HCT116 (cell line): ENCODE measurements at regions not wholly inside any gene's neighbourhood (a gene's known extent, or its start where the extent isn't known, plus 50 kb on each side); places are given as distances from the start of the nearest gene placed in this dataset.

Experiments
- ATAC-seq: fragments of 200-7000 bp; cut with Tn5 transposase; 2 replicates; pipeline ENCODE4 v1.9.1; 2020; ENCODE audit warnings: mild to moderate bottlenecking, moderate library complexity
- BruUV-seq: library from RNA; stranded (reverse); fragments of 400-500 nt; replicated peaks from 2 replicates; lab custom pipeline; 2021; lab: Mats Ljungman, UMichigan
- CTCF ChIA-PET: fragments of 300-600 bp; sonication (Branson Sonifier 250); formaldehyde crosslinking; loops from one replicate; lab custom pipeline; 2021; ENCODE audit warnings: antibody characterized with exemption; lab: Charles Lee
- POLR2A ChIA-PET: fragments of 300-600, 350-600 bp; sonication (Branson Sonifier 250); formaldehyde crosslinking; loops from one replicate; lab custom pipeline; 2021; ENCODE audit warnings: antibody characterized with exemption; lab: Charles Lee
- RAD21 ChIA-PET, 2 experiments: fragments of 300-600 bp; sonication (Branson Sonifier 250); formaldehyde crosslinking; loops; one replicate each; lab custom pipeline; 2023; ENCODE audit warnings: low total read pairs in 2 of 2; ENCODE audit not compliant: uncharacterized antibody in 2 of 2, unreplicated experiment in 2 of 2, low non-redundant PET in 1 of 2; lab: Charles Lee
- DNase-seq: peaks from one replicate; pipeline ENCODE4 v3.0.0-alpha.2; 2010; ENCODE audit warnings: low read depth, low spot score
- H2AFZ ChIP-seq: fragments of 200-600 bp; shearing (Covaris generic), sonication (generic); 2 replicates; pipeline ENCODE4 v1.6.1; 2017; ENCODE audit warnings: low read depth, mixed run types, mixed read lengths, antibody characterized with exemption, low read length; ENCODE audit not compliant: poor library complexity, severe bottlenecking
- H3K27ac ChIP-seq: 2 replicates; pipeline ENCODE4 v1.5.1; 2012; ENCODE audit warnings: low read depth, low read length
- H3K27me3 ChIP-seq: fragments of 200-600 bp; sonication (generic); 2 replicates; pipeline ENCODE4 v1.6.1; 2016; ENCODE audit warnings: mixed run types, low read length, mixed read lengths; ENCODE audit not compliant: insufficient read depth
- H3K36me3 ChIP-seq, 2 experiments: fragments of 200-500 bp in 1 of 2; fragments of 200-600 bp in 1 of 2; sonication (Bioruptor generic) in 1 of 2; sonication (generic) in 1 of 2; 2 replicates each; pipeline versions ENCODE4 v1.5.1 to v1.6.1; 2014 to 2016; ENCODE audit warnings: low read length in 2 of 2, inconsistent platforms in 1 of 2, mixed read lengths in 1 of 2, mixed run types in 1 of 2; ENCODE audit not compliant: insufficient read depth in 2 of 2, control insufficient read depth in 1 of 2
- H3K4me1 ChIP-seq, 2 experiments: fragments of 200-600 bp in 1 of 2; sonication (generic) in 1 of 2; 2 replicates each; pipeline versions ENCODE4 v1.5.1 to v1.6.1; 2012 to 2017; ENCODE audit warnings: low read length in 2 of 2, inconsistent platforms in 1 of 2, mild to moderate bottlenecking in 1 of 2, mixed read lengths in 1 of 2, mixed run types in 1 of 2, moderate library complexity in 1 of 2; ENCODE audit not compliant: insufficient read depth in 2 of 2, control insufficient read depth in 1 of 2
- H3K4me2 ChIP-seq: fragments of 200-600 bp; sonication (generic); 2 replicates; pipeline ENCODE4 v1.6.1; 2017; ENCODE audit warnings: mixed run types, low read length, mixed read lengths
- H3K4me3 ChIP-seq, 2 experiments: fragments of 200-600 bp in 1 of 2; sonication (generic) in 1 of 2; replicated peaks in 1 of 2; 2 replicates each; pipeline ENCODE4 v1.5.1; 2011 to 2016; ENCODE audit warnings: low read length in 2 of 2, control low read depth in 1 of 2, low read depth in 1 of 2, mild to moderate bottlenecking in 1 of 2, mixed read lengths in 1 of 2, mixed run types in 1 of 2
- H3K79me2 ChIP-seq: fragments of 200-600 bp; sonication (generic); 2 replicates; pipeline ENCODE4 v1.6.1; 2017; ENCODE audit warnings: mild to moderate bottlenecking, mixed run types, low read length, moderate library complexity, mixed read lengths; ENCODE audit not compliant: insufficient read depth
- H3K9ac ChIP-seq: fragments of 200-600 bp; sonication (generic); 2 replicates; pipeline ENCODE4 v1.6.1; 2016; ENCODE audit warnings: low read length, mixed read lengths
- H3K9me2 ChIP-seq: fragments of 200-600 bp; sonication (generic), shearing (Covaris generic); 2 replicates; pipeline ENCODE4 v1.6.1; 2017; ENCODE audit warnings: mixed run types, mild to moderate bottlenecking, moderate library complexity; ENCODE audit not compliant: insufficient read depth
- H3K9me3 ChIP-seq, 2 experiments: fragments of 200-500 bp in 1 of 2; fragments of 200-600 bp in 1 of 2; sonication (Bioruptor generic) in 1 of 2; sonication (generic) in 1 of 2; 2 replicates each; pipeline ENCODE4 v1.6.1; 2014 to 2017; ENCODE audit warnings: low read length in 2 of 2, mixed read lengths in 2 of 2, inconsistent platforms in 1 of 2, low read depth in 1 of 2, mild to moderate bottlenecking in 1 of 2, mixed run types in 1 of 2, moderate library complexity in 1 of 2; ENCODE audit not compliant: control insufficient read depth in 1 of 2, insufficient read depth in 1 of 2
- H4K20me1 ChIP-seq: fragments of 200-600 bp; sonication (generic), shearing (Covaris generic); 2 replicates; pipeline ENCODE4 v1.6.1; 2017; ENCODE audit warnings: mixed run types, mild to moderate bottlenecking, moderate library complexity; ENCODE audit not compliant: insufficient read depth
- CBX3 ChIP-seq: IDR thresholded peaks from 2 replicates; pipeline ENCODE4 v1.6.1; 2012; ENCODE audit warnings: low read depth
- CEBPB ChIP-seq: IDR thresholded peaks from 2 replicates; pipeline ENCODE4 v1.6.1; 2012; ENCODE audit warnings: low read depth
- ELF1 ChIP-seq: IDR thresholded peaks from 2 replicates; pipeline ENCODE4 v1.6.1; 2012; ENCODE audit warnings: low read depth, borderline replicate concordance
- EZH2phosphoT487 ChIP-seq: fragments of 200-600 bp; IDR thresholded peaks from 2 replicates; pipeline ENCODE4 v1.6.1; 2018; ENCODE audit warnings: antibody characterized with exemption, borderline replicate concordance
- FOSL1 ChIP-seq: IDR thresholded peaks from 2 replicates; pipeline ENCODE4 v1.6.1; 2012; ENCODE audit warnings: low read depth
- POLR2AphosphoS5 ChIP-seq: IDR thresholded peaks from 2 replicates; pipeline ENCODE4 v1.6.1; 2011; ENCODE audit warnings: mild to moderate bottlenecking, low read depth, low read length, moderate library complexity
- RAD21 ChIP-seq: IDR thresholded peaks from 2 replicates; pipeline ENCODE4 v1.6.1; 2012; ENCODE audit warnings: low read depth, mild to moderate bottlenecking
- ZFX ChIP-seq: fragments of 450-650 bp; IDR thresholded peaks from 2 replicates; pipeline ENCODE4 v1.6.1; 2017
- intact Hi-C: fragments of 100-400 bp; cut with micrococcal nuclease; formaldehyde crosslinking; loops from 2 replicates; pipeline ENCODE4 v1.10.0; 2022
- TF ChIP-seq, protein P1 (sequence below), 3 experiments: fragments of 200-600 bp in 1 of 3; sonication (generic) in 1 of 3; IDR thresholded peaks in 2 of 3; conservative IDR thresholded peaks in 1 of 3; 2 replicates each; pipeline ENCODE4 v1.5.1; 2012 to 2017; ENCODE audit warnings: low read depth in 2 of 3, low read length in 2 of 3, antibody characterized with exemption in 1 of 3, borderline replicate concordance in 1 of 3, control low read depth in 1 of 3, mild to moderate bottlenecking in 1 of 3, mixed read lengths in 1 of 3, mixed run types in 1 of 3, moderate library complexity in 1 of 3; ENCODE audit not compliant: insufficient read depth in 1 of 3
- TF ChIP-seq, protein P2 (sequence below): IDR thresholded peaks from 2 replicates; pipeline ENCODE4 v1.6.1; 2012

DNA sequence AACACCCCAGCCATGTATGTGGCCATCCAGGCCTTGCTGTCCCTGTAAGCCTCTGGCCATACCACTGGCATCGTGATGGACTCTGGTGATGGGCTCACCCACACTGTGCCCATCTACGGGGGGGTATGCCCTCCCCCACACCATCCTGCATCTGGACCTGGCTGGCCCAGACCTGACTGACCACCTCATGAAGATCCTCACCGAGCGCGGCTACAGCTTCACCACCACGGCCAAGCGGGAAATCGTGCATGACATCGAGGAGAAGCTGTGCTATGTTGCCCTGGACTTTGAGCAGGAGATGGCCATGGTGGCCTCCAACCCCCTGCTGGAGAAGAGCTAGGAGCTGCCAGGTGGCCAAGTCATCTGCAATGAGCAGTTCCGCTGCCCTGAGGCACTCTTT is 80.4 kb upstream of the ZCCHC2 start:
- no peaks in the 10 kb centered on the region for H3K9me2 ChIP-seq
- no peaks in the 10 kb centered on the region for H3K27me3 ChIP-seq
- ChIA-PET POLR2A (no interaction called here), CTCF (no interaction called here), RAD21 (no interaction called here)
- no peaks in the 10 kb centered on the region for H3K36me3 ChIP-seq
- no peak for DNase-seq
- peaks cover 0 to 20% of the 10 kb centered on the region in 2 experiments; a peak in 2 of 4 replicates for H3K4me1 ChIP-seq
- ATAC-seq: no peak
- H2AFZ ChIP-seq: no peak overlapping the region
- no peaks in the 10 kb centered on the region for H3K9me3 ChIP-seq
- H3K4me3 ChIP-seq: no peak overlapping the region
- TF ChIP-seq EZH2phosphoT487: no peak
- TF ChIP-seq, protein P1, sequence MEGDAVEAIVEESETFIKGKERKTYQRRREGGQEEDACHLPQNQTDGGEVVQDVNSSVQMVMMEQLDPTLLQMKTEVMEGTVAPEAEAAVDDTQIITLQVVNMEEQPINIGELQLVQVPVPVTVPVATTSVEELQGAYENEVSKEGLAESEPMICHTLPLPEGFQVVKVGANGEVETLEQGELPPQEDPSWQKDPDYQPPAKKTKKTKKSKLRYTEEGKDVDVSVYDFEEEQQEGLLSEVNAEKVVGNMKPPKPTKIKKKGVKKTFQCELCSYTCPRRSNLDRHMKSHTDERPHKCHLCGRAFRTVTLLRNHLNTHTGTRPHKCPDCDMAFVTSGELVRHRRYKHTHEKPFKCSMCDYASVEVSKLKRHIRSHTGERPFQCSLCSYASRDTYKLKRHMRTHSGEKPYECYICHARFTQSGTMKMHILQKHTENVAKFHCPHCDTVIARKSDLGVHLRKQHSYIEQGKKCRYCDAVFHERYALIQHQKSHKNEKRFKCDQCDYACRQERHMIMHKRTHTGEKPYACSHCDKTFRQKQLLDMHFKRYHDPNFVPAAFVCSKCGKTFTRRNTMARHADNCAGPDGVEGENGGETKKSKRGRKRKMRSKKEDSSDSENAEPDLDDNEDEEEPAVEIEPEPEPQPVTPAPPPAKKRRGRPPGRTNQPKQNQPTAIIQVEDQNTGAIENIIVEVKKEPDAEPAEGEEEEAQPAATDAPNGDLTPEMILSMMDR (IDR thresholded peaks at IDR 0.05 in 2 of 3, conservative IDR thresholded peaks at IDR 0.05 in 1 of 3; ENCODE audit: borderline replicate concordance in 1 of 3, insufficient read depth in 1 of 3, low read depth in 2 of 3, low read length in 2 of 3): no peak
- TF ChIP-seq RAD21: no peak
- no peak for TF ChIP-seq ZFX
- no peak for TF ChIP-seq FOSL1
- no peak for TF ChIP-seq CEBPB
- no peak for TF ChIP-seq CBX3
- TF ChIP-seq, protein P2, sequence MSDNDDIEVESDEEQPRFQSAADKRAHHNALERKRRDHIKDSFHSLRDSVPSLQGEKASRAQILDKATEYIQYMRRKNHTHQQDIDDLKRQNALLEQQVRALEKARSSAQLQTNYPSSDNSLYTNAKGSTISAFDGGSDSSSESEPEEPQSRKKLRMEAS: no peak
- no peak for TF ChIP-seq ELF1
- TF ChIP-seq POLR2AphosphoS5: no peak
- intact Hi-C loops: no loop called here
- no peaks in the 10 kb centered on the region for H3K79me2 ChIP-seq
- no peak overlapping the region for H3K9ac ChIP-seq
- BruUV-seq: no TSS peak
- H4K20me1 ChIP-seq: no peaks in the 10 kb centered on the region
- H3K4me2 ChIP-seq: no peak overlapping the region
- H3K27ac ChIP-seq: no peak overlapping the region
